ENCODE measurements at regions not wholly inside any gene's neighbourhood (a gene's known extent, or its start where the extent isn't known, plus 50 kb on each side); places are given as distances from the start of the nearest gene placed in this dataset.

- Mint-ChIP-seq H3K27ac (no peak overlapping the region), H3K9me3 (no peaks in the 10 kb centered on the region), H3K36me3 (ENCODE audit: low read depth) (no peaks in the 10 kb centered on the region), H3K4me1 (no peaks in the 10 kb centered on the region), H3K4me3 (no peak overlapping the region), H3K27me3 (ENCODE audit: insufficient read depth, low read depth, poor library complexity) (no peaks in the 10 kb centered on the region)
- Histone ChIP-seq H3K27me3 (ENCODE audit: insufficient read depth) (no peaks in the 10 kb centered on the region), H3K4me3 (no peak overlapping the region), H3K36me3 (ENCODE audit: insufficient read depth) (no peaks in the 10 kb centered on the region), H3K27ac (ENCODE audit: low read depth) (no peak overlapping the region), H3F3A (replicated peaks; ENCODE audit: low read depth) (no peaks in the 10 kb centered on the region), H4K20me1 (replicated peaks; ENCODE audit: insufficient read depth) (no peaks in the 10 kb centered on the region), H3K79me2 (replicated peaks; ENCODE audit: insufficient read depth) (no peaks in the 10 kb centered on the region), H3K4me1 (ENCODE audit: insufficient read depth) (no peaks in the 10 kb centered on the region), H3K9me2 (ENCODE audit: insufficient read depth) (no peaks in the 10 kb centered on the region), H2AFZ (no peak overlapping the region), H3K4me2 (no peak overlapping the region)
- DNase-seq (ENCODE audit: low spot score): peak; percentile 82
- ATAC-seq: peak; percentile 96
- TF ChIP-seq CTCF (conservative IDR thresholded peaks at IDR 0.05; ENCODE audit: low read depth in 2 of 2): peak; percentile 88 to 90
- no peak for TF ChIP-seq POLR2AphosphoS5 (IDR thresholded peaks at IDR 0.05; ENCODE audit: low read depth)
- no peak for TF ChIP-seq JUNB (IDR thresholded peaks at IDR 0.05; ENCODE audit: unreplicated experiment)
Measured at GRCh38 chr3:16048435-16049318, 125.8 kb upstream of the GALNT15 start.

- Mint-ChIP-seq H3K4me3 (no peak overlapping the region), H3K9me3 (no peaks in the 10 kb centered on the region), H3K27ac (no peak overlapping the region), H3K36me3 (ENCODE audit: low read depth) (no peaks in the 10 kb centered on the region), H3K4me1 (peaks cover 3% of the 10 kb centered on the region; the same call in 2 of the 3 replicates), H3K27me3 (ENCODE audit: insufficient read depth, low read depth, poor library complexity) (no peaks in the 10 kb centered on the region)
- Histone ChIP-seq H2AFZ (no peak overlapping the region), H3K4me3 (no peak overlapping the region), H3K27ac (ENCODE audit: low read depth) (no peak overlapping the region), H3K9me2 (ENCODE audit: insufficient read depth) (no peaks in the 10 kb centered on the region), H4K20me1 (replicated peaks; ENCODE audit: insufficient read depth) (no peaks in the 10 kb centered on the region), H3F3A (replicated peaks; ENCODE audit: low read depth) (no peaks in the 10 kb centered on the region), H3K36me3 (ENCODE audit: insufficient read depth) (no peaks in the 10 kb centered on the region), H3K79me2 (replicated peaks; ENCODE audit: insufficient read depth) (no peaks in the 10 kb centered on the region), H3K4me2 (no peak overlapping the region), H3K4me1 (ENCODE audit: insufficient read depth) (0 out of 2 replicates have a peak, but pooled peaks cover 4% of the 10 kb centered on the region), H3K27me3 (ENCODE audit: insufficient read depth) (no peaks in the 10 kb centered on the region)
- ATAC-seq (no peak), DNase-seq (ENCODE audit: low spot score) (no peak)
- no peak for TF ChIP-seq ETS1 (IDR thresholded peaks at IDR 0.05)
- no peak for TF ChIP-seq ZNF462 (CRISPR knock-in tag; IDR thresholded peaks at IDR 0.05)
- TF ChIP-seq STAT1 (IDR thresholded peaks at IDR 0.05; ENCODE audit: unreplicated experiment): no peak
- TF ChIP-seq POLR2AphosphoS5 (IDR thresholded peaks at IDR 0.05; ENCODE audit: low read depth): no peak
- no peak for TF ChIP-seq NANOG (IDR thresholded peaks at IDR 0.05; ENCODE audit: borderline replicate concordance)
- TF ChIP-seq CREB1 (CRISPR knock-in tag; IDR thresholded peaks at IDR 0.05; ENCODE audit: low read depth): no peak
- no peak for TF ChIP-seq ZNF114 (CRISPR knock-in tag; IDR thresholded peaks at IDR 0.05)
Measured at GRCh38 chr3:16050641-16051467, 123.6 kb upstream of the GALNT15 start.
